Thyroid gland (tissue), 4 donors: ENCODE measurements at regions not wholly inside any gene's neighbourhood (a gene's known extent, or its start where the extent isn't known, plus 50 kb on each side); places are given as distances from the start of the nearest gene placed in this dataset.
"Not testable (repeated sequence)": the region's sequence is repeated elsewhere in the genome, so short reads cannot be mapped to it uniquely, and the experiment has no call there.

Experiments
- DNase-seq, 2 donors: peaks; one replicate each; pipeline ENCODE4 v3.0.0-alpha.2; 2019
- H3K27ac ChIP-seq, 3 donors: fragments of 200-600 bp; sonication (generic); 1 replicate in 2 of 3; 2 replicates in 1 of 3; pipeline ENCODE4 v1.5.1; 2016 to 2019; ENCODE audit warnings: mild to moderate bottlenecking in 1 of 3, moderate library complexity in 1 of 3
- H3K27me3 ChIP-seq: fragments of 200-600 bp; sonication (generic); one replicate; pipeline ENCODE4 v1.5.1; 2019
- H3K36me3 ChIP-seq, 2 donors: fragments of 200-600 bp; sonication (generic); one replicate each; pipeline ENCODE4 v1.5.1; 2016 to 2019
- H3K4me1 ChIP-seq, 2 donors: fragments of 200-600 bp; sonication (generic); one replicate each; pipeline ENCODE4 v1.5.1; 2017 to 2019
- H3K4me3 ChIP-seq, 3 donors: fragments of 200-600 bp; sonication (generic); replicated peaks in 1 of 3; 1 replicate in 2 of 3; 2 replicates in 1 of 3; pipeline ENCODE4 v1.5.1; 2016; ENCODE audit warnings: mild to moderate bottlenecking in 1 of 3
- H3K9me3 ChIP-seq: fragments of 200-600 bp; sonication (generic); one replicate; pipeline ENCODE4 v1.5.1; 2017
- CTCF ChIP-seq, 6 experiments: fragments of 200-600 bp in 3 of 6; fragments of 450-650 bp in 3 of 6; sonication (generic) in 3 of 6; IDR thresholded peaks; one replicate each; pipeline ENCODE4 v1.5.1; 2016 to 2019; ENCODE audit warnings: antibody characterized with exemption in 6 of 6, mild to moderate bottlenecking in 2 of 6, inconsistent platforms in 1 of 6, moderate library complexity in 1 of 6
- POLR2A ChIP-seq, 2 donors: fragments of 450-650 bp; IDR thresholded peaks; one replicate each; pipeline ENCODE4 v1.6.1; 2017; ENCODE audit warnings: antibody characterized with exemption in 2 of 2, mild to moderate bottlenecking in 2 of 2, moderate library complexity in 1 of 2
- WGBS, 2 donors: methylation state at CpG; one replicate each; pipeline ENCODE4 v1.1.5; 2017; 5-methylcytosine and 5-hydroxymethylcytosine counted together
- intact Hi-C: fragments of 100-400 bp; cut with DNase I; formaldehyde crosslinking; loops from one replicate; pipeline ENCODE4 v1.15.1; 2023

DNA sequence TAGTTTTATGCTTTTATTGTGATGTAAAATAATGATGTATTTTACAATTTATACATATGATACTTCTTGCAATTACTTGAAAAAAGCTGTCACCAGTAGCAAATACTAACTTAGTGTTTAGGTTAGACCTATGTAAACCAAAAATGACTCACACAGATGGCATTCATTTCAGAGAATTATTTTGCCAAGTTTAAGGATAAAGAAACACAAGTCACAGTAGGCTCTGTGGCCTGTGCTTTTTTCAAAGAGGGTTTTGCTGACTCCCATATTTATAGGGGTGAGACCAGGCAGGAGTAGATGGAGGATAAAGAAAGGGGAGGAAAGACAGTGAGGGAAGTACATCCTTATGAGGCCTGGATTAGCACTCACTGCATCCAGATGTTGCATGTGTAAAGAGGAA is 356.6 kb upstream of the NPAP1 start:
- DNase-seq: no peak
- H3K4me3 ChIP-seq: no peak overlapping the region
- intact Hi-C loops: no loop called here
- H3K27ac ChIP-seq: no peak overlapping the region
- no peaks in the 10 kb centered on the region for H3K4me1 ChIP-seq
- no peaks in the 10 kb centered on the region for H3K9me3 ChIP-seq
- H3K27me3 ChIP-seq: no peaks in the 10 kb centered on the region
- H3K36me3 ChIP-seq: no peaks in the 10 kb centered on the region
- TF ChIP-seq POLR2A (IDR thresholded peaks at IDR 0.05): no peak
- TF ChIP-seq CTCF (IDR thresholded peaks at IDR 0.05): no peak

GRCh38 chr15:24324096-24324495 is 351.5 kb upstream of the NPAP1 start:
- H3K27ac ChIP-seq: not testable (repeated sequence)

DNA sequence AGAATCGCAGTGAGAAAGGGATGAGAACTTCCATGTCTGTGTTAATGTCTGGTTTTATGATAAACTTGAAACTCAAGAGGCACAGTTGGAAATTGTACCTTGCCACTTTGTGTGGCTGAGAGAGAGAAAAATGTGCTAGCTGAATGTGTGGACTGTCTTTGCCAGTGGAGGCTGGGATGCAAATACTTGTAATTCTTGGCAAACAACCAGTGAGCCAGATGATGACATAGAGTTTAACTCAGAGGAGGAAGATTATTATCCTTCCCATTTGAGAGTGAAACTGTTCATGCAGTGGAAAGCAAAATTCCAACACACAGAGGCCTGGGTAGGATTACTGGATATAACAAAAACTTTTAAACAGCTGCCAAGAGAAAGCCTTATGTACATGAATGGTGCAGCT is 349.1 kb upstream of the NPAP1 start:
- H3K4me3 ChIP-seq, H3K27me3 ChIP-seq, H3K27ac ChIP-seq, H3K9me3 ChIP-seq, intact Hi-C loops, H3K4me1 ChIP-seq, H3K36me3 ChIP-seq: not testable (repeated sequence)
- WGBS, 2 donors: 76 to 89% methylated on average over 1 of the region's 1 CpG
- DNase-seq: peak in 1 of 2 donors; percentile 32

More at GRCh38 chr15:24324096-24324495, 351.5 kb upstream of the NPAP1 start:
- H3K4me3 ChIP-seq, H3K27me3 ChIP-seq, H3K4me1 ChIP-seq, H3K9me3 ChIP-seq, H3K36me3 ChIP-seq, intact Hi-C loops, DNase-seq: not testable (repeated sequence)
- WGBS, 2 donors: 51 to 53% methylated on average over 4 of the region's 5 CpGs

DNA sequence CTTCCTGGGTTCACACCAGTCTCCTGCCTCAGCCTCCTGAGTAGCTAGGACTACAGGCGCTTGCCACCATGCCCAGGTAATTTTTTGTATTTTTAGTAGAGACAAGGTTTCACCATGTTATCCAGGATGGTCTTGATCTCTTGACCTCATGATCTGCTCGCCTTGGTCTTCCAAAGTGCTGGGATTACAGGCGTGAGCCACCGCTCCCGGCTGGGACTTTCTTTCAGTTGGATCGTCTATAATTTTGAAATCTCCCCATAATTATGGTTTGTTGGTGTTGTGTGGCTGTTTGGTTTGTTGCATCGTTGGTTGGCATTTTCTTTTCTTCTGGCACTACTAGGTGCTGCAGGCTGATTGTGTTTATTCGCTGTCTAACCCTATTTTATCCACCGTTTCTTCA is 343.6 kb upstream of the NPAP1 start:
- WGBS, 2 donors: 83 to 85% methylated on average over 9 of the region's 9 CpGs
- H3K36me3 ChIP-seq, H3K27me3 ChIP-seq, DNase-seq, H3K4me3 ChIP-seq, H3K27ac ChIP-seq, H3K4me1 ChIP-seq, intact Hi-C loops, H3K9me3 ChIP-seq: not testable (repeated sequence)

GRCh38 chr15:24341876-24342275 is 333.7 kb upstream of the NPAP1 start:
- WGBS, 2 donors: 94 to 95% methylated on average over 8 of the region's 8 CpGs
- H3K27ac ChIP-seq, H3K36me3 ChIP-seq, H3K4me1 ChIP-seq, H3K9me3 ChIP-seq, intact Hi-C loops, H3K27me3 ChIP-seq, H3K4me3 ChIP-seq, DNase-seq: not testable (repeated sequence)

GRCh38 chr15:24352777-24353176 is 322.8 kb upstream of the NPAP1 start:
- H3K4me3 ChIP-seq, intact Hi-C loops, H3K27me3 ChIP-seq, H3K9me3 ChIP-seq, H3K27ac ChIP-seq, H3K4me1 ChIP-seq, H3K36me3 ChIP-seq, DNase-seq: not testable (repeated sequence)
- 65 to 70% methylated on average over 6 of the region's 6 CpGs for WGBS, 2 donors

DNA sequence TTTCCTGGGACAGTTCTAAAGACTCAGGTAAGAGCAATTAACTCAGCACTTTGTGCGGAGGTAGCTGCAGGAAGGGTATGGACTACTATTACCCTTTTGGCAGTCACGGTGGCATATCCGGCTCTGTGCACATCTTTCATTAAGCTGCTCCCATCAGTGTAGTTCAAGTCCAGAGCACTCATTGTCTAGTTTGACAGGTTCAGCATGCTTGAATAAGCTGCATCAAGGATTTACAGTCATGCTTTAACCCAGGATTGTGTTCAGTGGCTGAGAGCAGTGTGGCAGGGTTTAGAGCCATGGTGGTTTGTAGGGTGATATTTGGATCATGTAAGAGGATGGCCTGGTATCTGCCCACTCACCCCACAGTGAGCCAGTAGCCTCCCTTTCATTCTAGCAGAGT is 294.5 kb upstream of the NPAP1 start:
- H3K9me3 ChIP-seq, H3K4me3 ChIP-seq, H3K27ac ChIP-seq, H3K4me1 ChIP-seq, H3K36me3 ChIP-seq, H3K27me3 ChIP-seq, intact Hi-C loops, DNase-seq: not testable (repeated sequence)
- 80 to 87% methylated on average over 3 of the region's 3 CpGs for WGBS, 2 donors

DNA sequence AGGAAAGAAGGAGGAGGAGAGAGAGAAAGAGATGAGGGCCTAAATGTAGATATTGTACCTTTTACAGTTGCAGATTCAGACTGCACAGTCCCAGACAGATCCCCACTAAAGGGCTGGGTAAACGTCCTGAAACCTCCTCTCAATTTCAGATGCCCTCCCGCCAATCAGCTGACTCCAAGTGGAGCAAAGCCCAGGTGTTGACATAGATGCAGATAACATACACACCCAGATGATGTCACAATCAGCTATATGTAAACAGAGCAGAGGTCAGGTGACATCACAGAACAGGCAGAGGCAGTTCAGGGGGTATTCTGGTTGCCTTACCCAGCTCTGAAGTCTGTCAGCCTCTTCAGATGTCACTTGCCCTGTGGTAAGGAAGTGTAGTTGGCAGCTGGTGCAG is 290.3 kb upstream of the NPAP1 start:
- H3K27ac ChIP-seq, H3K27me3 ChIP-seq, H3K36me3 ChIP-seq, intact Hi-C loops, H3K4me3 ChIP-seq, H3K9me3 ChIP-seq, DNase-seq, H3K4me1 ChIP-seq: not testable (repeated sequence)
- 44 to 60% methylated on average over 2 of the region's 2 CpGs for WGBS, 2 donors

GRCh38 chr15:24394303-24394702 is 281.3 kb upstream of the NPAP1 start:
- H3K4me1 ChIP-seq: no peaks in the 10 kb centered on the region
- H3K9me3 ChIP-seq: no peaks in the 10 kb centered on the region
- intact Hi-C loops: no loop called here
- 79 to 90% methylated on average over 1 of the region's 1 CpG for WGBS, 2 donors
- no peaks in the 10 kb centered on the region for H3K36me3 ChIP-seq
- DNase-seq: no peak
- H3K27ac ChIP-seq: no peak overlapping the region
- no peak for TF ChIP-seq CTCF (IDR thresholded peaks at IDR 0.05)
- TF ChIP-seq POLR2A (IDR thresholded peaks at IDR 0.05): no peak
- H3K4me3 ChIP-seq: no peak overlapping the region
- no peaks in the 10 kb centered on the region for H3K27me3 ChIP-seq

- 41 to 61% methylated on average over 1 of the region's 1 CpG for WGBS, 2 donors
- intact Hi-C loops, H3K4me1 ChIP-seq, H3K9me3 ChIP-seq, H3K36me3 ChIP-seq, H3K4me3 ChIP-seq, DNase-seq, H3K27ac ChIP-seq, H3K27me3 ChIP-seq: not testable (repeated sequence)
Observed at GRCh38 chr15:24412649-24413048, 262.9 kb upstream of the NPAP1 start.

- not testable (repeated sequence) for H3K27ac ChIP-seq, H3K27me3 ChIP-seq
- WGBS, 2 donors: 62 to 75% methylated on average over 15 to 17 of the region's 20 CpGs
Observed at GRCh38 chr15:24426286-24427054, 249.1 kb upstream of the NPAP1 start.

More at GRCh38 chr15:24426286-24427054, 249.1 kb upstream of the NPAP1 start:
- H3K4me3 ChIP-seq, intact Hi-C loops, H3K4me1 ChIP-seq, DNase-seq, H3K36me3 ChIP-seq, H3K9me3 ChIP-seq: not testable (repeated sequence)
